ENCODE measurements at regions not wholly inside any gene's neighbourhood (a gene's known extent, or its start where the extent isn't known, plus 50 kb on each side); places are given as distances from the start of the nearest gene placed in this dataset.
A peak's percentile ranks its signal among the peaks of the same experiment; 100 is the strongest.
"Not testable (repeated sequence)": the region's sequence is repeated elsewhere in the genome, so short reads cannot be mapped to it uniquely, and the experiment has no call there.

- DNase-seq (ENCODE audit: low read depth): no peak
These were observed 179.3 kb downstream of the ZC3H11B start for GRCh38 chr1:219433496-219434131.

GRCh38 chr1:219433001-219433400, 179.9 kb downstream of the ZC3H11B start:
- DNase-seq (ENCODE audit: low read depth): no peak

- no peak for DNase-seq (ENCODE audit: low read depth)
These were observed 180.7 kb downstream of the ZC3H11B start for GRCh38 chr1:219432191-219432606.

GRCh38 chr1:219430419-219430818, 182.5 kb downstream of the ZC3H11B start:
- no peak for DNase-seq (ENCODE audit: low read depth)

- no peak for DNase-seq (ENCODE audit: low read depth)
These were observed 184.3 kb downstream of the ZC3H11B start for GRCh38 chr1:219428651-219429050.

GRCh38 chr1:219427989-219428388, 184.9 kb downstream of the ZC3H11B start:
- DNase-seq (ENCODE audit: low read depth): no peak

GRCh38 chr1:219427403-219427802, 185.5 kb downstream of the ZC3H11B start:
- no peak for DNase-seq (ENCODE audit: low read depth)

- DNase-seq (ENCODE audit: low read depth): no peak
These were observed 189.9 kb downstream of the ZC3H11B start for GRCh38 chr1:219422811-219423598.

- DNase-seq (ENCODE audit: low read depth): no peak
These were observed 192.0 kb downstream of the ZC3H11B start for GRCh38 chr1:219420913-219421312.

- DNase-seq (ENCODE audit: low read depth): no peak
These were observed 193.0 kb downstream of the ZC3H11B start for GRCh38 chr1:219419860-219420259.

- no peak for DNase-seq (ENCODE audit: low read depth)
These were observed 193.8 kb downstream of the ZC3H11B start for GRCh38 chr1:219419065-219419464.

- DNase-seq (ENCODE audit: low read depth): no peak
These were observed 195.3 kb downstream of the ZC3H11B start for GRCh38 chr1:219417610-219418009.

GRCh38 chr1:219416598-219417238, 196.2 kb downstream of the ZC3H11B start:
- DNase-seq (ENCODE audit: low read depth): peak; percentile 28

- DNase-seq (ENCODE audit: low read depth): no peak
These were observed 197.0 kb downstream of the ZC3H11B start for GRCh38 chr1:219415915-219416314.

GRCh38 chr1:219415433-219415832, 197.5 kb downstream of the ZC3H11B start:
- DNase-seq (ENCODE audit: low read depth): no peak

- no peak for DNase-seq (ENCODE audit: low read depth)
These were observed 198.7 kb downstream of the ZC3H11B start for GRCh38 chr1:219414250-219414649.

GRCh38 chr1:219413536-219413935, 199.4 kb downstream of the ZC3H11B start:
- DNase-seq (ENCODE audit: low read depth): no peak

- no peak for DNase-seq (ENCODE audit: low read depth)
These were observed 200.1 kb downstream of the ZC3H11B start for GRCh38 chr1:219412772-219413171.

- DNase-seq (ENCODE audit: low read depth): not testable (repeated sequence)
These were observed 202.2 kb downstream of the ZC3H11B start for GRCh38 chr1:219410721-219411120.

GRCh38 chr1:219405531-219406331, 207.2 kb downstream of the ZC3H11B start:
- DNase-seq (ENCODE audit: low read depth): no peak

- DNase-seq (ENCODE audit: low read depth): no peak
These were observed 208.3 kb downstream of the ZC3H11B start for GRCh38 chr1:219404629-219405028.

- no peak for DNase-seq (ENCODE audit: low read depth)
These were observed 210.0 kb downstream of the ZC3H11B start for GRCh38 chr1:219402925-219403324.
